ENCODE measurements at regions not wholly inside any gene's neighbourhood (a gene's known extent, or its start where the extent isn't known, plus 50 kb on each side); places are given as distances from the start of the nearest gene placed in this dataset.
A peak's percentile ranks its signal among the peaks of the same experiment; 100 is the strongest.
"Not testable (repeated sequence)": the region's sequence is repeated elsewhere in the genome, so short reads cannot be mapped to it uniquely, and the experiment has no call there.

- no peak for DNase-seq (ENCODE audit: extremely low read depth in 1 of 11, low read depth in 9 of 11, low spot score in 4 of 11)
These were observed 240.6 kb downstream of the BRINP2 start for GRCh38 chr1:177411381-177411780.

DNA sequence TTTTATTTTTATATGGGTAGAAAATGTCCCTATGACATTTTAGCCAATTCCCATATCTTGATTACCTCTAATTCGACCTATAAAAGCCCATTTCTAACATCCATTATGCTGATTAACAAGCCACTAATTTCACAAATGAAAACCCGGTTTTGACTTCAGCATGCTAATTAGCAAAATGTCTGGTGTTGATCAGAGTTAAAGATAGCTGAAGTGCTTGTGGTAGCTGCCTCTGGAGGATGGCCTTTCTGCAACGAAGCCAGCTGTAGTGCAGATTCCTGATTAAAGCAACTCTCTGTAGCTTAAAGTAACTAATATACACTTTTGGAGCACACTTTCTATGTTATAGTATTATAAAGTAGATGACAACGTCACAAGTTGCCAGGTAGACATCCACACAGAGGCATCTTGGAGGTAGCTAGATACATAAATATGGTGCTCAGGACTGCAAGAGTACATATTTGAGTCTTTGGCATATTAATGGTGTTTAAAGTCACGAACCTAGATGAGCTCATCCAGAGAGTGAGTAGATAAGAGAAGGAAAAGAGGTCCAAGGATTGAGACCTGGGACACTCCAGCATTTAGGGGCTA lies 239.5 kb downstream of the BRINP2 start:
- DNase-seq (ENCODE audit: extremely low read depth in 1 of 11, low read depth in 9 of 11, low spot score in 4 of 11): no peak

- not testable (repeated sequence) for DNase-seq (ENCODE audit: extremely low read depth in 1 of 11, low read depth in 9 of 11, low spot score in 4 of 11)
These were observed 235.6 kb downstream of the BRINP2 start for GRCh38 chr1:177406323-177406722.

DNA sequence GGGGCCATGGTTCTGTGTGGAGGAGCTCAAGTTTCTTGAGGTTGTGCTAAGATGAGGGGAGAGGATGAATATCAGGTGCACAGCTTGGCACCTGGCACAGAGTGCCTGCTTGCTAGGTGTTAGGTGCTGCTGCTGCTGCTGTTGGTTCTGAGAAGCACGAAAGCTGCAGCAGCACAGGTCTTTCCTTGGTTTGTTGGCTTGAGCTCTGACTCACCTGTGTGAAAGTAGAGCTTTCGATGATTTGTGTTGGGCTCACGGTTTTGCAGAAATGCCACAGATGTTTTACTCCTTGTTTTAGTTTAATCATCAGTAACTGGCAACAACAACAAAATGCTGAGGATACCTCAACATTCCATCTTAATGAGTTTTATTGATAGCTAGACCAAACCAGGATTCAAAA lies 221.6 kb downstream of the BRINP2 start:
- no peak for DNase-seq (ENCODE audit: extremely low read depth in 1 of 11, low read depth in 9 of 11, low spot score in 4 of 11)

DNA sequence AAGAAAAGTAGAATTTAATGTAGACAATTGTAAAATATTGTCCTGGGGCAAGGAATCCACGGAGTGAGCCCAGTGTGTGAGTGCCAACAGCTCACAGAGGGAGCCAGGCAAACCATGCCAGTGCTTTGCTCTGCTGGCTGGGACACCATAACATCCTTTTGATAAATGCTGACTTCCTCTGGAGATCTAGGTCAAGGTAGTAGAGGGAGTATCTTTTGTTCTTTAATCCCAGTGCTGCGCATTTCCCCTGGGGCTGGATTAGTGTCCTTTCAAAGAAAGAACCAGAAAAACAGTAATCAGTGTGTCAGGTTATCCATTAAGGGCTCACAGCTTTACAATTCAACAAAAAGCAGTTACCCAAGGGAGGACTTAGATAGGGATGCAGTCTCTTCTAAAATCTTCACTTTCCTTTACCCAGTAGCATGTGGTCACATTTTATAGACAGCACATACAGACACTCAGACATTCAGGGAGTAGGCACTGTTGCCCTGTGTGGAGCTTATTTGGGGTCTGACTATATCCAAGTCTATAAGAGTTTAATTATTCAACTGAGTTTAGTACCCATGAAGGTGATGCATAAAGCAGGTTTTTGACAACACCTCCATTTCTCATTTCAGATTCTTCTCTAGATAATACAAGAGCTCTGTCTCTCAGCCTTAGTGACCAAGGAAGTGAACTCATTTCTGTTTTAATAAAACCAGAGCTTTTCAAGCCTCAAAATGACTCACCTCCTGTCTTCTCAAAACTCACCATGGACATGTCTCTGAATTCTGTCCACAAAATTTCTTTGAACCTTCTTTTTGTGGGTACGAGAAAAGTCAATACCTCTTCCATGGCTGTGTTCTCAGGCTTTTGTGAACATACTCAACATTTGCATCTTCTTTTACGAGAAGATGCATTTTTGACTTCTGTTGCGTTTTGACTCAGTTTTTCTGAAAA lies 215.3 kb downstream of the BRINP2 start:
- no peak for DNase-seq (ENCODE audit: extremely low read depth in 1 of 11, low read depth in 9 of 11, low spot score in 4 of 11)

DNA sequence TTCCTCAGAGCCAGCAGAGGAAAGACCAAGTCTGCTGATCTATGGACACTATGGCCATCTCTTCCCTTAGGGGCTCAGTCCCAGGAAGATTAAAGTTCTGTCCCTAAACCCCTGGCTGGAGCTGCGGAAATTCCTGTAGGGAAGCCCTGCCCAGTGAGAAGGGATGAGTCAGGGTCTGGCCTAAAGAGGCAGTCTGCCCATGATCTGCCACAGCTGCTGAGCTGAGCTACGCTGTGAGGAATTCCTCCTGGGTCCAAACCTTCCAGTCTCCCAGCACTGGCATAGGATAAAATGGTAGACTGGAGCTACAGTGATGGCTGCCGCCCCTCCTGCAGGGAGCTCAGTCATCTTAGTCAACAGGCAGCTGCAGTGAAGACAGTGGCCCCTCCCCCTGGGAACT lies 213.7 kb downstream of the BRINP2 start:
- no peak for DNase-seq (ENCODE audit: extremely low read depth in 1 of 11, low read depth in 9 of 11, low spot score in 4 of 11)

- DNase-seq (ENCODE audit: extremely low read depth in 1 of 11, low read depth in 9 of 11, low spot score in 4 of 11): no peak
These were observed 213.0 kb downstream of the BRINP2 start for GRCh38 chr1:177383715-177384114.

DNA sequence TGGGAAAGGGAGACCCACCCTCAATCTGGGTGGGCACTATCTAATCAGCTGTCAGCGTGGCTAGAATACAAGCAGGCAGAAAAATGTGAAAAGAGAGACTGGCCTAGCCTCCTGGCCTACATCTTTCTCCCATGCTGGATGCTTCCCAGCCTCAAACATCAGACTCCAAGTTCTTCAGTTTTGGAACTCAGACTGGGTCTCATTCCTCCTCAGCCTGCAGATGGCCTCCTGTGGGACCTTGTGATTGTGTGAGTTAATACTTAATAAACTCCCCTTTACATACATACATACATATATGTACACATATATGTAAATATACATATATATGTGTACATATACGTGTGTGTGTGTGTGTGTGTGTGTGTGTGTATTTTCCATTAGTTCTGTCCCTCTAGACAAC lies 207.1 kb downstream of the BRINP2 start:
- no peak for DNase-seq (ENCODE audit: extremely low read depth in 1 of 11, low read depth in 9 of 11, low spot score in 4 of 11)

DNA sequence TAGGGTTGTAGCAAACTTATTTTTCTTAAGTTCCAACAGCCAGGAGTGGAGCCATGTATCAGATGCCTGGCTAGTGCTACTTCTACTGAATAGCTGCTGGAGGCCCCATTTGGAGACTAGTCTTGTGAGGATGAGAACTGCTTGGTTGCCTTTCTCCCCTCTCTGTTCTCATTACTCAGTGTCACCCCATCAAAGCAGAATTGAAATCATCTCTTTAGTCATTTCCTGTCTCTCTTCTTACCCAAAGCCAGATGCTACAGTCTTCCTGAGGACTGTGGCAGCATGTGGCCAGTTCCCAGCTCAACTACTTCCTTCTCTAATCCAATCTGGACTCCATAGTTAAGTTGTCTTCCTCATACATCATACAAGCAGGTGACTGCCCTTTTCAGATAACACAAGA lies 197.5 kb downstream of the BRINP2 start:
- no peak for DNase-seq (ENCODE audit: extremely low read depth in 1 of 11, low read depth in 9 of 11, low spot score in 4 of 11)

DNA sequence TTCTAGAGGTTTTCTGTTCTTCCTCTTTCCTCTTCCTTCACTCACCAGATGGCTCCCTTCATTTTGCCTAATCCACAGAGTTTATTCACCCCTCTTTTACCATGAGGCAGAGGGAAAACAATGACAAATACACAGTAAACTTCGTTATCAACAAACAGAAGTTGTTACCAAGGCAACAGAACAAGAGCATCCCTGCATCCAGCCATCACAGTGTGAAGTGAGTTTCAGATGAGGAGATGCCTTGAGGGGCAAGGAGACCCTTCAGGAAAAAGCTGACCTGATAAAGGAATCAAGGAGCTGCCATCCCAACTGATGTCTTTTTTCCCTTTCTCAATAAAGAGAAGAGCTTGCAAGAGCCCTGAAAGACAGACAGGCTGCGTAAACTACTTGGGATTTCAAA lies 195.3 kb downstream of the BRINP2 start:
- no peak for DNase-seq (ENCODE audit: extremely low read depth in 1 of 11, low read depth in 9 of 11, low spot score in 4 of 11)

GRCh38 chr1:177360791-177361190 lies 190.0 kb downstream of the BRINP2 start:
- no peak for DNase-seq (ENCODE audit: extremely low read depth in 1 of 11, low read depth in 9 of 11, low spot score in 4 of 11)

DNA sequence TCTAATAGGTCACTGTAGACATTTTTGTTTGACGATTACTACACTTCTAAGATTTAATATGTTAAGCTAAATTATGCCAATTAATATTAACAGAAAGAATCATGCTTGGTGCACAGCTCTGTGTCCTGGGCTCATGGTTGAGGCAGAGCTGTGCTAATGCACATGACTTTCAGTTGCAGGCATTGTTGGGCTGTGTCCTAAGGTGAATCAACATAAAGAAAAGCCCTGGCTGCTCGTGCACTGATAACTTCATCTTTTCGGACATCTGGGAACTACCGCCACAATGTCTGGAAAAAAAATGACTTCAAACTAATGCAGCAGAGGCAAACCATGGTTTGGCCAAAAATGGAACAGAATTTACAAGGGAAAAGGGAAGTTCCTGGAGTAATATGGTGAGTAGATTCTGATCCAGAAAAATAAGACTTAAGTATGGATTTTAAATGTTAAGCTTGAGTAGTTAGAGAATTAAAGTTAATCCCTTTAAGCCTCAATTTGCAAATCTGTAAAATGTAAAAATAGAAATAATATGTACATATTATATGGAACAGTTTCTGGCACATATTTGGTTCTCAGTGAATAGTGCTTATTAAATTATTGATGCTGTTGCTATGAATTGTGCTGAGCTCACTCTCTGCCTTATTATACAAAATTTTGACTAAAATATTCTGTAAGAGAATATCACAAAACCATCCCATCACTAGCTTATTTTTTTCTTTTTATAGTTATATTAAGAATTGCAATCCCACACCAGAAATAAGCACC lies 186.1 kb downstream of the BRINP2 start:
- no peak for DNase-seq (ENCODE audit: extremely low read depth in 1 of 11, low read depth in 9 of 11, low spot score in 4 of 11)

DNA sequence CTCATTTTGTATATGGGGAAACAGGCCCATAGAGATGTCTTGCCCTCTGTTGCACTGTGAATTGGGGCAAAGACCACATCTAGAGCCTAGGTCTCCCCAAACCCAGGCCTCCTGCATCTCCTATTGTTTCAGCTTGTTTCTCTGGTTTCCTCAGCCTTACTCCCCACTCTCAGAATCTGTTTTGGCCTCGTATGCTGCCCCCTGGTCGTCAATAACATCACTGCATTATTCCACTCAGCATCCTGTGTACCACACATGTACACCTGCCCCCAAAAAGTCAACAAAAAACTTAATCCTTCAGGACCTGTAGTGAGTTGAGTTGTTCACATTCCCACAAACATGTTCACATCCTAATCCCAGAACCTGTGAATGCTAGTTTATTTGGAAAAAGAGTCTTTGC lies 184.8 kb downstream of the BRINP2 start:
- no peak for DNase-seq (ENCODE audit: extremely low read depth in 1 of 11, low read depth in 9 of 11, low spot score in 4 of 11)

DNA sequence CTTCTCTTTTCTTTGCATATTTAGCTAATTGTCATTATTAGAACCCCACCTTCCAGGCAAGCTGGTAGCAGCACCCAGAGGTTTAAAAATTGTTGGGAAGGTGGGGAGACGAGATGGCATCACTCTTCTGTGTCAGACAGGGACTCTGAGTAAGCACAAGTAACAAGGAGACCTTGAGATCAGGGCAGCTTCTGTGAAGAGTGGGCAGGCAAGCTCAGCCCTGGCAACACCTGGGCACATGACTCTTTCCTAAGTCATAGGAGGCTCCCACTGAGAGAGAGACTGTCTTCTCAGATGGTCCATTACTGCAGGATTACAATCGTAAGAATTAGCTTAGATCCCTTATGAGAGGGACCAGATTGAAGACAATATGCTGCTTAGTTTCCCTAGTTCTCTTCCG lies 183.5 kb downstream of the BRINP2 start:
- DNase-seq (ENCODE audit: extremely low read depth in 1 of 11, low read depth in 9 of 11, low spot score in 4 of 11): no peak

DNA sequence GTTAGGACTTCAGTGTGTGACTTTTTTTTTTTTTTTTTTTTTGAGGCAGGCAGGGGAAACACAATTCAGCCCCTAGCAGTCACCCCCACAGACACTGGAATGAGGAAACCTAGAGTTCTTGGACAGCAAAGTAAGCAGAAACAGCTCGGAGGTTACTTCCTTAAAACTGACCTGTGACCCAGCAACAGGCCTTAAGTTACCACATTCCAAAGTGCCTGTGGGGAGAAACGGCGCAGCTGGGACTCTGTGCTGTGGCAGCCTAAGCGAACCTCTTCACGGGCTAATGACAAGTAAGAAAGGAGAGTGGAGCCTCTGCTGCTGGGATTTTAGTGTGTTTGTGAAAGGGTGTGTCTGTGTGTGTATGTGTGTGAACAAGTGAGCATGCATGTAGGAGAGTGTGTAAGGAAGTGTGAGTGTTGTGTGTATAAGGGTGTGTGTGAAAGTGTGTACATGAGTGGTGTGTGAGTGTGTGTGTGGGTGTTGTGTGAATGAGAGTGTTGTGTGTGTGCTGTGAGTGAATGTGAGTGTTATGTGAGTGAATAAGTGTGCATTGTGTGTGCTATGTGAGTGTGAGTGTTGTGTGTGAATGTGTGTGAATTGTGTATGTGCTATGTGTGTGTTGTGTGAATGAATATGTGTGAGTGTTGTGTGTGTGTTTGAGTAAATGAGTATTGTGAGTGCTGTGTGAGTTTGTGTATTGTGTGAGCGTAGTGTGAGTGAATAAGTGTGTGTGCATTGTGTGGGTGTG lies 180.8 kb downstream of the BRINP2 start:
- peak in 10 of 11 donors; percentile 46 to 81 (median 66) for DNase-seq (ENCODE audit: extremely low read depth in 1 of 11, low read depth in 9 of 11, low spot score in 4 of 11)

DNA sequence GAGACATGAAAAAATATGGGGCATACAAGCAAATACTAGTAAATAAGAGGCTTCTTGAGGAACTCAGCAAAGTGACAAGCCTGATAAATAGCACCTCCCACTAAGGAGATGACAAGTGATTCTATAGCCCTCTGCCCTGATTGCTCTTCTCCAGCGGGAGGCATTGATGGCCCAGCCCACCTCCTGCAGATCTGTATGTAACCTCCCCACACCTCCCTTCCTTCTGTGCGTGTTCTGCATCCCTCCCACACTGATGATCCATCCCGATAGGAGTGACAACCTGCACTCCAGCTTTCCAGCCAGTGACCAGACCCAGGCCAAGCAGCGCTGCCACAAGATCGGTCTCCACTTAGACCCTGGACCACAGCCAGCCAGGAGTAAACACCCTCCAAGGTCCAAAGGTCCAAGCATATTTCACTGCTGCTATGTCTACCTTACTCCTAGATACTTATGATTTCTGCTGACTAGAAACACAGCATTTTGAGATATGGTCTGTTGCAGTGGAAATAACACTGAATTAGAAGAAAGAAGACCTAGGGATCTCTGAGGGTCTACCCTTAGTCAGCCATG lies 176.1 kb downstream of the BRINP2 start:
- DNase-seq (ENCODE audit: extremely low read depth in 1 of 11, low read depth in 9 of 11, low spot score in 4 of 11): no peak

DNA sequence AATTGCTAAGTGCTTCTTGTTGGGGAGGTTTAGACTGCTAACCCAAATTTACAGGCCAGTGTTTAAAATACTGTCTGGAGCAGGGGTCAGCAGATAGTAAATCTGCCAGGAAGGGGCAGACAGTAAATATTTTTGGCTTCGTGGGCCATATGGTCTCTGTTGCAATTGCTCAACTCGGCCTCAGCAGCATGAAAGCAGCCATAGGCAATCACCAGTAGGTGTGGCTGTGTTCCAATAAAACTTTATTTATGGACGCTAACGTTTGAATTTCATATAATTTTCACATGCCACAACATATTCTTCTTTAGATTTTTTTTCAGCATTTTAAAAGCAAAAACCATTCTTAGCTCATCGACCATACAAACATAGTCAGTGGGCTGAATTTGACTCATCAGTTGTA lies 172.7 kb downstream of the BRINP2 start:
- DNase-seq (ENCODE audit: extremely low read depth in 1 of 11, low read depth in 9 of 11, low spot score in 4 of 11): no peak

DNA sequence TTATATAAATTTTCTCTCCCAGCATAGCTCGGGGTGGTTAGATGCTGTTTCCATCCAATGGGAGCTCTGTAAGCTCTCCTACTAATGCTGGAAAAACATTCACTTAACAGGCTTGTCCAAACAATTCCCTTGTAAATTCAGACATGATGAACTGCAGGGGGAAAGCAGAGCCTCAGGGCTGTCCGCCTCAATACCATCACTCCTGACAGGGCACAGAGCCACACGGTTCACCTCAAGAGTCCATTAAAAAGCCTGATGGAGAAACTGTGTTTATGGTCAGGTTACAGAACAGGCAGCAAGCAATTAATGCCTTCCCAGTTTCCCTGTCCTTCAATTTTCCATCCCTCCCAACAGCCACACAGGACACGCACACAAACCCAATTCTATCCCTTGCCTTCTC lies 171.0 kb downstream of the BRINP2 start:
- DNase-seq (ENCODE audit: extremely low read depth in 1 of 11, low read depth in 9 of 11, low spot score in 4 of 11): no peak

DNA sequence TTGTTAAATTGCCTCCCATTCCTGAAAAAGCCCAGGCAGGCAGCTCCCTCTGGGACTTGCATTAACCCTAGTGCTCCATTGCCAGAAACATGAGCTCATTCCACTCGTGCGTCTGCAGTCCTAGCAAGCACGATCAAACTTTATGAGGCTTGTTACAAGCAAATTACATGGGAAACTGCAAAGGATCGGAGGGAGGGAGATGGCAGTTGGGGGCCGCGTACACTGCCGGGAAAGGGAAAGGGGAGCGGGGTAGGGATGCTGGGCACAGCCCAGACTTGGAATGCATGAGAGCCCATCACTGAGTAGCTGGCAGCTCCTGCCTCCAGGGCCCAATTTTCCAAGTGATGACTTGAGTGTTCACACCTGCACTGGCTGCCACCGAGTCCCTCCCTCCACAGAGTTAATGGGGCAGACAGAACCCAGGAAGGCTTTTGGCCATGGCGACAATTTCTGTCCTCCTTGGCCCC lies 169.9 kb downstream of the BRINP2 start:
- peak; percentile 52 to 89 (median 72) for DNase-seq (ENCODE audit: extremely low read depth in 1 of 11, low read depth in 9 of 11, low spot score in 4 of 11)

Measured in renal cortex interstitium (tissue), 11 donors.